OCI-LY1 (cell line): ENCODE measurements at regions not wholly inside any gene's neighbourhood (a gene's known extent, or its start where the extent isn't known, plus 50 kb on each side); places are given as distances from the start of the nearest gene placed in this dataset.

Experiments used
- H2AFZ ChIP-seq: fragments of 200-600 bp; sonication (generic), shearing (Covaris generic); 2 replicates; pipeline ENCODE4 v1.6.0; 2014; ENCODE audit warnings: antibody characterized with exemption, mild to moderate bottlenecking, low read length
- H3F3A ChIP-seq: fragments of 200-600 bp; sonication (generic), shearing (Covaris generic); 2 replicates; pipeline ENCODE4 v1.6.0; 2014; ENCODE audit warnings: mild to moderate bottlenecking, antibody characterized with exemption, low read length, moderate library complexity; ENCODE audit not compliant: insufficient read depth
- H3K27ac ChIP-seq: fragments of 200-600 bp; sonication (generic); 2 replicates; pipeline ENCODE4 v1.5.1; 2014; ENCODE audit warnings: low read length, mixed run types, mild to moderate bottlenecking, low read depth; ENCODE audit not compliant: poor library complexity, severe bottlenecking
- H3K27me3 ChIP-seq: fragments of 200-600 bp; sonication (generic); 2 replicates; pipeline ENCODE4 v1.6.0; 2014; ENCODE audit warnings: antibody characterized with exemption, mild to moderate bottlenecking, low read length, moderate library complexity; ENCODE audit not compliant: insufficient read depth
- H3K36me3 ChIP-seq: fragments of 200-600 bp; sonication (generic); 2 replicates; pipeline ENCODE4 v1.6.1; 2014; ENCODE audit warnings: mild to moderate bottlenecking, antibody characterized with exemption, low read length, moderate library complexity, mixed read lengths; ENCODE audit not compliant: insufficient read depth
- H3K4me1 ChIP-seq: fragments of 200-600 bp; sonication (generic); 2 replicates; pipeline ENCODE4 v1.5.1; 2014; ENCODE audit warnings: mild to moderate bottlenecking, low read length, moderate library complexity; ENCODE audit not compliant: insufficient read depth, severe bottlenecking
- H3K4me2 ChIP-seq: fragments of 200-600 bp; sonication (generic), shearing (Covaris generic); 2 replicates; pipeline ENCODE4 v1.6.1; 2014; ENCODE audit warnings: low read length
- H3K4me3 ChIP-seq: fragments of 200-600 bp; sonication (generic); 2 replicates; pipeline ENCODE4 v1.5.1; 2014; ENCODE audit warnings: low read length, low read depth, mild to moderate bottlenecking, mixed read lengths; ENCODE audit not compliant: poor library complexity, severe bottlenecking
- H3K79me2 ChIP-seq: fragments of 200-600 bp; shearing (Covaris generic); 2 replicates; pipeline ENCODE4 v1.6.1; 2016; ENCODE audit warnings: mixed run types, low read length, mixed read lengths; ENCODE audit not compliant: insufficient read depth
- H3K9ac ChIP-seq: fragments of 200-600 bp; sonication (generic), shearing (Covaris generic); 2 replicates; pipeline ENCODE4 v1.6.1; 2014; ENCODE audit warnings: mild to moderate bottlenecking, low read length, mixed read lengths
- H3K9me2 ChIP-seq: fragments of 200-600 bp; sonication (generic), shearing (Covaris generic); 2 replicates; pipeline ENCODE4 v1.6.1; 2014; ENCODE audit warnings: low read depth, mild to moderate bottlenecking, low read length, mixed read lengths
- H3K9me3 ChIP-seq: fragments of 200-600 bp; shearing (Covaris generic); 2 replicates; pipeline ENCODE4 v1.6.1; 2014; ENCODE audit warnings: low read length, mixed read lengths
- H4K20me1 ChIP-seq: fragments of 200-600 bp; sonication (generic), shearing (Covaris generic); 2 replicates; pipeline ENCODE4 v1.6.0; 2016; ENCODE audit warnings: mild to moderate bottlenecking, low read length; ENCODE audit not compliant: insufficient read depth
- EZH2 ChIP-seq: fragments of 200-600 bp; sonication (generic), shearing (Covaris generic); IDR thresholded peaks from 2 replicates; pipeline ENCODE4 v1.8.0; 2017; ENCODE audit warnings: borderline replicate concordance, mixed run types, mild to moderate bottlenecking, antibody characterized with exemption, low read length, moderate library complexity, mixed read lengths
- TF ChIP-seq, protein P1 (sequence below): fragments of 200-600 bp; sonication (generic), shearing (Covaris generic); IDR thresholded peaks from 2 replicates; pipeline ENCODE4 v1.5.1; 2017; ENCODE audit warnings: mild to moderate bottlenecking, antibody characterized with exemption, low read length, moderate library complexity, mixed read lengths

DNA sequence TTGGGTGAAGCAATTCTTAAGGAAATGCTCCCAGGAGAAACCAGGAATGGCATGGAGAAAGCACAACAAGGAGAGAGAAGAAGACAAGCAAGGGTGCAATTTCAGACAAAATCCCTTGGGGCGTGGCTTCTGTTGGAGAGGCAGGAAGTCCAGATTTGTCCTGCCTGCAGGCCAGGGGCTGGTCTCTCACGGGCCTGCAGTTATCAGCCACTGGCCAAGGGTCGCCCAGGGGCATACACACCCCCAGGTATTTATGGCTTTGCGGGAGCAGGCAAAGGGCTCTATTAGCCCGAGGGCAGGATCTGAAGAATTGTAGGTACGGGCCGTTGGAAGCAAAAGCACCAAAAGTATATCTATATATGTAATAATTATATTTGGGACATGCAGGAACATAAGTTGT is 87.7 kb downstream of the IYD start:
- TF ChIP-seq, protein P1, sequence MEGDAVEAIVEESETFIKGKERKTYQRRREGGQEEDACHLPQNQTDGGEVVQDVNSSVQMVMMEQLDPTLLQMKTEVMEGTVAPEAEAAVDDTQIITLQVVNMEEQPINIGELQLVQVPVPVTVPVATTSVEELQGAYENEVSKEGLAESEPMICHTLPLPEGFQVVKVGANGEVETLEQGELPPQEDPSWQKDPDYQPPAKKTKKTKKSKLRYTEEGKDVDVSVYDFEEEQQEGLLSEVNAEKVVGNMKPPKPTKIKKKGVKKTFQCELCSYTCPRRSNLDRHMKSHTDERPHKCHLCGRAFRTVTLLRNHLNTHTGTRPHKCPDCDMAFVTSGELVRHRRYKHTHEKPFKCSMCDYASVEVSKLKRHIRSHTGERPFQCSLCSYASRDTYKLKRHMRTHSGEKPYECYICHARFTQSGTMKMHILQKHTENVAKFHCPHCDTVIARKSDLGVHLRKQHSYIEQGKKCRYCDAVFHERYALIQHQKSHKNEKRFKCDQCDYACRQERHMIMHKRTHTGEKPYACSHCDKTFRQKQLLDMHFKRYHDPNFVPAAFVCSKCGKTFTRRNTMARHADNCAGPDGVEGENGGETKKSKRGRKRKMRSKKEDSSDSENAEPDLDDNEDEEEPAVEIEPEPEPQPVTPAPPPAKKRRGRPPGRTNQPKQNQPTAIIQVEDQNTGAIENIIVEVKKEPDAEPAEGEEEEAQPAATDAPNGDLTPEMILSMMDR, result no peak
- TF ChIP-seq EZH2, result no peak
- Histone ChIP-seq H3K79me2 (no peaks in the 10 kb centered on the region), H3K9ac (no peak overlapping the region), H3F3A (no peaks in the 10 kb centered on the region), H2AFZ (no peak overlapping the region), H3K4me3 (no peak overlapping the region), H3K4me1 (no peaks in the 10 kb centered on the region), H3K27ac (no peak overlapping the region), H3K9me3 (no peaks in the 10 kb centered on the region), H4K20me1 (no peaks in the 10 kb centered on the region), H3K4me2 (no peak overlapping the region), H3K9me2 (no peaks in the 10 kb centered on the region), H3K36me3 (no peaks in the 10 kb centered on the region), H3K27me3 (no peaks in the 10 kb centered on the region)

DNA sequence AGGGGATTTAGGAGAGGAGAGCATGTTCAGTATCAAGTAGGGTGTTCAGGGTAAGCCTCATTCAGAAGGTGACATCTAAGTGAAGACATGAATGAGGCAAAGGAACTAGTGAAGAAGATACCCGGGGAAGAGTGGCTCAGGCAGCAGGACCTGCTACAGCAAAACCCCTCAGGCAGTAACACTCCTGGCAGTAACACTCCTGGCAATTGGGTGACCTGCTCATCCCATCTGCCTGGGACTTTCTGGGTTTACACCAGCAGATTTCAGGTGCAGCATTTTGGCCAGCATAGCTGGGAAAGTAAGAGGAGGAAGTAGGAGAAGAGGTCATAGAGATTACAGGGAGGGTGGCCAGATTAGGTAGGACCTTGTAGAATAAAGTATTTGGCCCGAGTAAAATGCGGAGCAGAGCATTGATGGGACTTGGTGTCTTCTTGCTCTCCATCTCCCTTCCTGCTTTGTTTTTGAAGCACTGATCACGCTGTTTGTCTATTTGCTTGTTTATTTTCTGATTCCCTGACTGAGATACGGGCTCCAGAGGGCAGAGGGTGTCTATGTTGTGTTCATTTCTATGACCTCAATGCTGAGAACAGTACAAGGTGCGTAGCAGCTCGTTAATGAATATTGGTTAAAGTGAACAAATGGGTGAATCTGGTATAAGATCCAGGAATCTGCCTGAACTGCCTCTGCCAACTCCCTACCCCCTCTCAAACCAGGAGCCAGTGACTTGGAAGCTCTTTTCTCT is 88.3 kb downstream of the IYD start:
- no peaks in the 10 kb centered on the region for H3K79me2 ChIP-seq
- H3F3A ChIP-seq, result no peaks in the 10 kb centered on the region
- TF ChIP-seq, protein P1, result no peak
- H2AFZ ChIP-seq, result no peak overlapping the region
- H3K27me3 ChIP-seq, result no peaks in the 10 kb centered on the region
- H3K9me2 ChIP-seq, result no peaks in the 10 kb centered on the region
- no peaks in the 10 kb centered on the region for H3K4me1 ChIP-seq
- H4K20me1 ChIP-seq, result no peaks in the 10 kb centered on the region
- H3K4me3 ChIP-seq, result no peak overlapping the region
- no peaks in the 10 kb centered on the region for H3K36me3 ChIP-seq
- H3K9ac ChIP-seq, result no peak overlapping the region
- no peak overlapping the region for H3K4me2 ChIP-seq
- no peak overlapping the region for H3K27ac ChIP-seq
- no peaks in the 10 kb centered on the region for H3K9me3 ChIP-seq

DNA sequence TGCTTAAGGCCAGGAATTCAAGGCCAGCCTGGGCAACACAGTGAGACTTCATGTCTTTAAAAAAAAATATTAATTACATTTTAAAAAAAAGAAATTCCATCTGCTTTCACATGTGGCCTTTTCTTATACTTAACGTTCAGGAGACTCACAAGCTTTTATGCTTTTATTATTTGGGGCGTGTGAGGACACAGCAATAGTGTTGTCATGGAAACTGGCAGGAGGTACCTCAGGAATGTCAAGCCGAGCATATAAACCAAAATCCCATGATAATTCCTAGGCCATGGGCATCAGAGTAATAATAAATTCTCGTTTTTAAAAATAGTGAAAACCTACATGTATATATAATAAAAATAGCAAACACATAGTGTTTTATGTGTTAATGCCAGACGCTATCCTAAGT is 89.8 kb downstream of the IYD start:
- H3K9me3 ChIP-seq, result peaks cover under 1% of the 10 kb centered on the region; the same call in 1 of the 2 replicates
- H3K4me3 ChIP-seq, result no peak overlapping the region
- no peaks in the 10 kb centered on the region for H3F3A ChIP-seq
- no peak overlapping the region for H3K27ac ChIP-seq
- no peak overlapping the region for H3K9ac ChIP-seq
- H3K79me2 ChIP-seq, result no peaks in the 10 kb centered on the region
- H3K36me3 ChIP-seq, result no peaks in the 10 kb centered on the region; the same call in 1 of the 2 replicates
- no peaks in the 10 kb centered on the region for H3K4me1 ChIP-seq
- no peak for TF ChIP-seq EZH2
- TF ChIP-seq, protein P1, result no peak
- no peaks in the 10 kb centered on the region for H4K20me1 ChIP-seq
- no peaks in the 10 kb centered on the region for H3K9me2 ChIP-seq
- no peak overlapping the region for H2AFZ ChIP-seq
- H3K27me3 ChIP-seq, result no peaks in the 10 kb centered on the region
- H3K4me2 ChIP-seq, result no peak overlapping the region
